Sigmoid colon (tissue), 6 donors: ENCODE measurements at regions not wholly inside any gene's neighbourhood (a gene's known extent, or its start where the extent isn't known, plus 50 kb on each side); places are given as distances from the start of the nearest gene placed in this dataset.

Experiments used
- DNase-seq: peaks from one replicate; pipeline ENCODE4 v3.0.0-alpha.2; 2019
- H3K27ac ChIP-seq, 4 donors: fragments of 200-600 bp; sonication (generic); one replicate each; pipeline ENCODE4 v1.5.1; 2016 to 2019; ENCODE audit warnings: mild to moderate bottlenecking in 1 of 4
- H3K27me3 ChIP-seq, 3 donors: fragments of 200-600 bp; sonication (generic); one replicate each; pipeline ENCODE4 v1.5.1; 2019; ENCODE audit warnings: mild to moderate bottlenecking in 1 of 3
- H3K36me3 ChIP-seq, 4 donors: fragments of 200-600 bp; sonication (generic); one replicate each; pipeline ENCODE4 v1.5.1; 2016 to 2019
- H3K4me1 ChIP-seq, 4 donors: fragments of 200-600 bp; sonication (generic); one replicate each; pipeline ENCODE4 v1.5.1; 2017 to 2019
- H3K4me3 ChIP-seq, 4 donors: fragments of 200-600 bp; sonication (generic); one replicate each; pipeline ENCODE4 v1.5.1; 2017 to 2019; ENCODE audit warnings: mild to moderate bottlenecking in 2 of 4, moderate library complexity in 1 of 4
- H3K9me3 ChIP-seq, 4 donors: fragments of 200-600 bp in 3 of 4; sonication (generic) in 3 of 4; one replicate each; pipeline versions ENCODE4 v1.5.1 to v1.6.1; 2013 to 2019
- CTCF ChIP-seq, 4 experiments: fragments of 450-650 bp in 3 of 4; fragments of 200-600 bp in 1 of 4; IDR thresholded peaks; one replicate each; pipeline ENCODE4 v1.5.1; 2016 to 2019; ENCODE audit warnings: antibody characterized with exemption in 4 of 4, mild to moderate bottlenecking in 3 of 4, moderate library complexity in 2 of 4
- EP300 ChIP-seq, 4 donors: sonication (generic); formaldehyde crosslinking; IDR thresholded peaks; one replicate each; pipeline ENCODE4 v1.6.1; 2017; ENCODE audit warnings: antibody characterized with exemption in 4 of 4
- POLR2A ChIP-seq, 2 donors: fragments of 450-650 bp; IDR thresholded peaks; one replicate each; pipeline ENCODE4 v1.6.1; 2016; ENCODE audit warnings: antibody characterized with exemption in 2 of 2, mild to moderate bottlenecking in 2 of 2, moderate library complexity in 2 of 2
- POLR2AphosphoS5 ChIP-seq, 4 donors: sonication (generic); formaldehyde crosslinking; IDR thresholded peaks; one replicate each; pipeline ENCODE4 v1.6.1; 2017; ENCODE audit warnings: antibody characterized with exemption in 4 of 4
- WGBS, 2 donors: extraction: QIAGEN DNeasy Blood & Tissue Kit; methylation state at CpG; one replicate each; pipeline ENCODE4 v1.1.7; 2013; 5-methylcytosine and 5-hydroxymethylcytosine counted together
- intact Hi-C: fragments of 100-400 bp; cut with DNase I; formaldehyde crosslinking; loops from one replicate; pipeline ENCODE4 v1.15.1; 2023
- donor health status: healthy with polysubstance abuse.
- donor health status: healthy.

GRCh38 chr13:73993661-73994060 is 140.5 kb downstream of the KLF12 start:
- H3K9me3 ChIP-seq, result no peaks in the 10 kb centered on the region
- no peaks in the 10 kb centered on the region for H3K27me3 ChIP-seq
- H3K27ac ChIP-seq, result no peak overlapping the region
- DNase-seq, result no peak
- TF ChIP-seq POLR2AphosphoS5 (IDR thresholded peaks at IDR 0.05) (no peak), EP300 (IDR thresholded peaks at IDR 0.05) (no peak), CTCF (IDR thresholded peaks at IDR 0.05) (no peak), POLR2A (IDR thresholded peaks at IDR 0.05) (no peak)
- H3K4me1 ChIP-seq, result peaks cover 0 to 18% (median 10%) of the 10 kb centered on the region in 4 donors
- intact Hi-C loops, result no loop called here
- no peak overlapping the region for H3K4me3 ChIP-seq
- no peaks in the 10 kb centered on the region for H3K36me3 ChIP-seq

- intact Hi-C loops, result no loop called here
- Histone ChIP-seq H3K27ac (no peak overlapping the region), H3K4me1 (peaks cover 0 to 15% (median 14%) of the 10 kb centered on the region in 4 donors), H3K9me3 (no peaks in the 10 kb centered on the region), H3K4me3 (no peak overlapping the region), H3K27me3 (no peaks in the 10 kb centered on the region), H3K36me3 (no peaks in the 10 kb centered on the region)
- DNase-seq, result no peak
- TF ChIP-seq CTCF (IDR thresholded peaks at IDR 0.05), result no peak
- no peak for TF ChIP-seq POLR2AphosphoS5 (IDR thresholded peaks at IDR 0.05)
- no peak for TF ChIP-seq POLR2A (IDR thresholded peaks at IDR 0.05)
- no peak for TF ChIP-seq EP300 (IDR thresholded peaks at IDR 0.05)
- WGBS, 2 donors, result 64 to 80% methylated on average over 3 of the region's 3 CpGs
Measured at GRCh38 chr13:73991884-73992283, 142.3 kb downstream of the KLF12 start.

- H3K9me3 ChIP-seq, result no peaks in the 10 kb centered on the region
- no peaks in the 10 kb centered on the region for H3K36me3 ChIP-seq
- peaks cover 0 to 15% (median 14%) of the 10 kb centered on the region in 4 donors for H3K4me1 ChIP-seq
- no peak overlapping the region for H3K27ac ChIP-seq
- intact Hi-C loops, result no loop called here
- H3K4me3 ChIP-seq, result no peak overlapping the region
- TF ChIP-seq EP300 (IDR thresholded peaks at IDR 0.05) (no peak), POLR2AphosphoS5 (IDR thresholded peaks at IDR 0.05) (no peak), POLR2A (IDR thresholded peaks at IDR 0.05) (no peak), CTCF (IDR thresholded peaks at IDR 0.05) (no peak)
- H3K27me3 ChIP-seq, result no peaks in the 10 kb centered on the region
- 87 to 89% methylated on average over 1 of the region's 1 CpG for WGBS, 2 donors
- DNase-seq, result no peak
Measured at GRCh38 chr13:73991384-73991783, 142.8 kb downstream of the KLF12 start.

GRCh38 chr13:73989244-73989843 is 144.9 kb downstream of the KLF12 start:
- no peaks in the 10 kb centered on the region for H3K27me3 ChIP-seq
- no peak overlapping the region for H3K27ac ChIP-seq
- no peaks in the 10 kb centered on the region for H3K9me3 ChIP-seq
- TF ChIP-seq POLR2AphosphoS5 (IDR thresholded peaks at IDR 0.05) (no peak), EP300 (IDR thresholded peaks at IDR 0.05) (no peak), POLR2A (IDR thresholded peaks at IDR 0.05) (no peak), CTCF (IDR thresholded peaks at IDR 0.05) (no peak)
- no peak overlapping the region for H3K4me3 ChIP-seq
- intact Hi-C loops, result no loop called here
- peaks cover 0 to 21% (median 14%) of the 10 kb centered on the region in 4 donors for H3K4me1 ChIP-seq
- no peaks in the 10 kb centered on the region for H3K36me3 ChIP-seq
- DNase-seq, result no peak
- 74 to 90% methylated on average over 4 of the region's 4 CpGs for WGBS, 2 donors

GRCh38 chr13:73988461-73988860 is 145.7 kb downstream of the KLF12 start:
- DNase-seq, result no peak
- TF ChIP-seq POLR2AphosphoS5 (IDR thresholded peaks at IDR 0.05) (no peak), POLR2A (IDR thresholded peaks at IDR 0.05) (no peak), EP300 (IDR thresholded peaks at IDR 0.05) (no peak), CTCF (IDR thresholded peaks at IDR 0.05) (no peak)
- Histone ChIP-seq H3K27ac (no peak overlapping the region), H3K4me1 (peaks cover 0 to 21% (median 14%) of the 10 kb centered on the region in 4 donors), H3K9me3 (no peaks in the 10 kb centered on the region), H3K36me3 (no peaks in the 10 kb centered on the region), H3K27me3 (no peaks in the 10 kb centered on the region), H3K4me3 (no peak overlapping the region)
- intact Hi-C loops, result no loop called here
- WGBS, 2 donors, result 94 to 96% methylated on average over 1 of the region's 1 CpG
